ENCODE measurements at regions not wholly inside any gene's neighbourhood (a gene's known extent, or its start where the extent isn't known, plus 50 kb on each side); places are given as distances from the start of the nearest gene placed in this dataset.
A peak's percentile ranks its signal among the peaks of the same experiment; 100 is the strongest.

DNA sequence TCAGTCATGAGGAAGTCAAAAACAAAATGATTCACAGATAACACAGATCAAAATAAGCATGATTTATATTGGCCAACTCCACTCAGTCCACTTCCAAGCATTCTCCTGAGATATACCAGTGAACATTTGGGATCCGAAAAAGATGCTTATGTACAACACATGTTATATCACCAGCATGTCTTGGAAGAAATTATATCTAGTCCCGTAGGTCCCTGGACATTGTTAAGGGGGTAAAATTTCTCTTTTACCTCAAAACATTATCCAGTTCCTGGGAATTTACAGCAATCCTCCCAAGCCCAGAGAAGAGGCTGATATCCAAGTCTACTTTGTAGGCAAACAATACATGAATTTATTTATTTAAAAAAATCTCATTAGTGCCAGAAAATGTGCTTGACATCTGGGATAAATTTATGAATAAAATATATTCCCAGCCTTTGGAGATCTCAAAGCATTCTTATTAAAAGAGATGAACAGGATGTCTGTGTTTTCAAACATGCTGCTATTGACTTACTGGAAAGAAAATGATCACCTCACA lies 582.2 kb upstream of the ZWINT start:
- no peak for DNase-seq

DNA sequence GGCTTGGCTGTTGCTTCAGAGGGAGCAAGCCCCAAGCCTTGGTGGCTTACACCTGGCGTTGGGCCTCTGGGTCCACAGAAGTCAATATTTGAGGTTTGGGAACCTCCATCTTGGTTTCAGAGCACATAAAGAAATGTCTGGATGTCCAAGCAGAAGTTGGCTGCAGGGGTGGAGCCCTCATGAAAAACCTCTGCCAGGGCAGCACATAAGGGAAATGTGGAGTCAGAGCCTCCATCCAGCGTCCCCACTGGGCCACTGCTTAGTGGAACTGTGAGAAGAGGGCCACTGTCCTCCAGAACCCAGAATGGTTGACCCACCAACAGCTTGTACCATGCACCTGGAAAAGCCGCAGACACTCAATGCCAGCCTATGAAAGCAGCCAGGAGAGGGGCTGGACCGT lies 573.5 kb upstream of the ZWINT start:
- no peak for DNase-seq

- no peak for DNase-seq
Measured at GRCh38 chr10:56928714-56929113, 567.7 kb upstream of the ZWINT start.

GRCh38 chr10:56927701-56928100 lies 566.6 kb upstream of the ZWINT start:
- DNase-seq, result no peak

GRCh38 chr10:56920601-56921261 lies 559.7 kb upstream of the ZWINT start:
- DNase-seq, result no peak

DNA sequence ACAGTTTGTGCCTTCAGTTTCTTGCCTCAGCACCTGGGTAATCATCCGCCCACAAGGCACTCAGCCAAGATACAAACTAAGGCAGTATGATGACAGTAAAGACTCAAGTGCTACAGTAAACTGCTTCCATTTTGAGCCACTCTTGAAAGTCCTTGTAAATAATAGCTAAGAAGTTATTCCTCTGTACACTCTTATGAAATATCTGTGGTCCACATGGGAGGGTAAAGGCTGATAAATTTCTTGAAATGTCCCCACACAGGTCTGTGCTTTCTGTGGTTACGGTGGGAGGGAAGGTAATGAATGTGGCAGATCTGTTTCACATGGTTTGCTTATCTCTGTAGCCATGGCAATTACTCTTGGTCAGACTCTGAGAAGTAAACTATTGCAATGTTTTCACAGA lies 551.0 kb upstream of the ZWINT start:
- no peak for DNase-seq

GRCh38 chr10:56905051-56905450 lies 544.0 kb upstream of the ZWINT start:
- DNase-seq, result no peak

DNA sequence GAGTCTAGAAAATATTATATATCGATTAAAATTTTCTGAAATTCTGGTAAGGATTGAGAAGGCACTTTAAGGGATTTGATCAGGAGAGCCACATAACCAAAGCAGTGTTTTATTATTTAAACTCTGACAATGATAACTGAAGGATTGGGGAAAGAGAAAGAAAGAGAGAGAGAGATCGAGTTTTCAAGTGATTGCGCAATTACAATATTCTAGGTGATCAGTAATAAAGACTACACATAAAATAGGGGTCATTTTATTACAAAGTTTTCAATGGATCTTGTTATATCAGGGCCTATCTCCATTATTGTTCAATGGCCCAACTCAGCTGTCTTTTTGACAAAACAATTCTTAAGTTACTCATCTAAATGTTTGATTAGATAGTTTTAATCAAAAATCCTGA lies 541.5 kb upstream of the ZWINT start:
- no peak for DNase-seq

- DNase-seq, result no peak
Measured at GRCh38 chr10:56895306-56895705, 534.2 kb upstream of the ZWINT start.

GRCh38 chr10:56881218-56881617 lies 520.2 kb upstream of the ZWINT start:
- DNase-seq, result no peak

- no peak for DNase-seq
Measured at GRCh38 chr10:56880606-56881005, 519.5 kb upstream of the ZWINT start.

DNA sequence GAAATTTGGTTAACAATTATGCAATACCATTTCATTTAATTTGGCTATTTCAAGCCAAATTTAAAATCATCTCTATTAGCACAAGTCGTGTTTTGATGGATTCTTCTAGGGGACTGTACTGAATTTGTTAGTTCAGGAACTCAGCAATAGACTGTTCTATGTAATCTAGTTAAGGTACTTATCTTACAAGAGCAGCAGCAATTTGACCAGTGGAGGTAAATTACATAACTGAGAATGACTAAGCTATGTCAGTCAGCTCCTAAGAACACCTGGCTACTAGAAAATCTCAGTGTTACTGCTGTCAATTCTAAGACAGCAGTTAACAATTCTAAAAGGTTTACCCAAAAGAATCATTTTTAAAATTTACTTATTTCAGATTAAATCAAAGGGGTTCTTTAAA lies 513.9 kb upstream of the ZWINT start:
- DNase-seq, result no peak

DNA sequence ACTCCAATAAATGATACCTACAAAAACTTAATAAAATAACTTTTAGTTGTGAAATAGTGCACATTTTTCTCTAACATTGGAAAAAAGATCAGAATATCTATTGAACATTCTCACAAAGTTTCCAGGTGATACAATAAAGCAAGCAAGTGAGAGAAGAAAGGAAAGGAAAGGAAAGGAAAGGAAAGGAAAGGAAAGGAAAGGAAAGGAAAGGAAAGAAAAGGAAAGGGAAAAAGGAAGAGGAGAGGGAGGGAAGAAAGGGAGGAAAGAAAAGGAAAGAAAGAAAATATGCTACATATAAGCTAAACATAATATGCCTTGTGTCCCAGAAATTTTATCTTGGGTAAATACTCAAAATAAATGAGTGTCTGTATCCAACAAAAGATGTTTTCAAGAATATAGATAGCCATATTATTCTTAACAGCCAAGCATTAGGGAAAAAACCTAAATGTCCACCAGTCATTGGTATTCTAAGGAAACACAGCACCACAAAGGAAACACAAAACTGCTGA lies 510.2 kb upstream of the ZWINT start:
- no peak for DNase-seq

GRCh38 chr10:56867236-56867635 lies 506.2 kb upstream of the ZWINT start:
- no peak for DNase-seq

- no peak for DNase-seq
Measured at GRCh38 chr10:56856569-56856968, 495.5 kb upstream of the ZWINT start.

DNA sequence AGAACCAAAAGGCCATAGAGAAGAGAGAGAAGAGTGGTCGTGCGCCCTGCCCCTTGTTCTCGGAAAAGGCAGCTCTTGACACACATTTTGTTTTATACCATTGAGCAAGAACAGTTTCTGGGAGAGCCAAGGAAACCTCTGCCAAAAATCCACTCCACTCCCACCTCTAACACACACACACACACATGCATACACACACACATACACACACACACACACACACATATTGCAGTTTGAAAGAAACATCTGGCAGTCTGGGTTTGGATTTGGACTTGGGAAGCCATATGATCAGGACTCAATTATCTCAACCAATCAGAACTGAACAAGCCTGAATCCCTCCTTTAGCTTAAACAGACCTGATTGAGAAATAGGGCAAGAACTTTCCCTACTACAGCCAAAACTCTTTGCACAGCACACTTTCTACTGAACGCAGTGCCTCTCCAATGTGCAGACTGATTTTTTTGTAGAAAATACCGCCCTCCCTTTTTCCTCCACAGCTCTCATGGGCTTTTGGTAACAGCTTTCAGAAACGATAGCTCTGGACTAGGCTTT lies 484.0 kb upstream of the ZWINT start:
- no peak for DNase-seq

DNA sequence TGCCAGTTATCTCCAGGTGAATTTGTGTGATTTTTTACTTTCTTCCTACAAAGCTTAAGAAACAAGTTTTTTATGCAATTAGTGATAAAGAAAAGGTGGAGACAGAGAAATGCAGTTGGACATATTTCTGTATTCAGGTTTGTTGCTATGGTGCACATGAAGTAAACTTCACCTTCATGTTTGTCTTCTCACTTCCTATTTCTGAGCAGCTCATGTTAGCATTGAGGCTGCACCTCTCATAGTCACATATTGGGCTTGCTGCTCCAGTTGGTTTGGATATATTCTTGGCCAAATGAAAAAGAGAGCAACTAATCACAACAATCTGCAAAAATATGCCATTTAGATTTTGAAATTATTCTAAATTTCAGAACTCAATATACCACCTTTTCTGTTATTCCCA lies 475.6 kb upstream of the ZWINT start:
- no peak for DNase-seq

GRCh38 chr10:56831681-56832080 lies 470.6 kb upstream of the ZWINT start:
- no peak for DNase-seq

- DNase-seq, result peak; percentile 24
Measured at GRCh38 chr10:56823849-56824248, 462.8 kb upstream of the ZWINT start.

DNA sequence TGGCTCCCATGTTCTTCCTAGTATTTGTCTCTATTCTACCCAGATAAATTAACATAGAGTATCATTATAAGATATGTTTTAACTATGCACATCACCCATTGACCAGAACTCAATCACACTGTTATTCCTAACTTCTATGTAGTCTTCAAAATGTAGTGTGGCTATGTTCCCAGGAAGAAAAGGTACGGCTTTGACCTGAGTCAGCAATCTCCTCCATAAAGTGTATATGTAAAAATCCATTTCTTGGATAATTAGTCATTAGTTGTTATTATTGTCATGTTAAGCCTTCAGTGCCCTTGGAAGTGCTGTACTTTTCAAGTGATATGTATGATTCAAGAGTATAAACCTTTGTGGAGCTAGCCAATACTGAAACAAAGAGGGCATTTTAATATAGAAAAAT lies 444.0 kb upstream of the ZWINT start:
- DNase-seq, result no peak

- DNase-seq, result no peak
Measured at GRCh38 chr10:56785292-56785691, 424.2 kb upstream of the ZWINT start.

DNA sequence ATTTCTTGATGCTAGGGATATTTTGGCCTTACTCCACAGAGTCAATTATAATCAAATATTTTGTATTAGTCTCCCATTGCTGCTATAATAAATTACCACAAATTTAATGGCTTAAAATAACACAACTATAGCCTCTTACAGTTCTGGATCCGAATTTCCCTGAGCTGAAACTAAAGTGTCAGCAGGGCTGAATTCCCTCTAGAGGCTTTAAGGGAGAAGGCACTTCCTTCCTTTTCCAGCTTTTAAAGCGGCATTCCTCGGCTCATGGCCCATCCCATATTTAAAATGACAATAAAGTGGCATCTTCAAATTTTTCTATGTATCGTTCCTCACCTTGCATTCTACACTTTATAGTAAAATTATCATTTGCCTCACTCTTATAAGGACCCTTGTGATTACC lies 421.4 kb upstream of the ZWINT start:
- no peak for DNase-seq

GRCh38 chr10:56771343-56771742 lies 410.3 kb upstream of the ZWINT start:
- DNase-seq, result no peak

GRCh38 chr10:56763090-56763489 lies 402.0 kb upstream of the ZWINT start:
- DNase-seq, result no peak

- no peak for DNase-seq
Measured at GRCh38 chr10:56745490-56745889, 384.4 kb upstream of the ZWINT start.
